SK-N-SH treated with all-trans-retinoic acid at 6 μM for 48 hours (cell line): ENCODE measurements at regions not wholly inside any gene's neighbourhood (a gene's known extent, or its start where the extent isn't known, plus 50 kb on each side); places are given as distances from the start of the nearest gene placed in this dataset.

ENCODE experiments used
- ARNTL ChIP-seq: fragments of 450-650 bp; formaldehyde crosslinking; IDR thresholded peaks from 2 replicates; pipeline ENCODE4 v1.5.0; 2020; ENCODE audit warnings: low read depth, mild to moderate bottlenecking, moderate library complexity, borderline replicate concordance
- CSDC2 ChIP-seq: fragments of 250-450 bp; sonication (Bioruptor Pico); IDR thresholded peaks from 2 replicates; pipeline ENCODE4 v1.5.0; 2020; ENCODE audit warnings: mild to moderate bottlenecking, moderate library complexity
- PPARA ChIP-seq: fragments of 250-450 bp; sonication (Bioruptor Pico); IDR thresholded peaks from 2 replicates; pipeline ENCODE4 v1.5.0; 2020; ENCODE audit warnings: mild to moderate bottlenecking, borderline replicate concordance
- TSHZ2 ChIP-seq: fragments of 250-450 bp; sonication (Bioruptor Pico); IDR thresholded peaks from 2 replicates; pipeline ENCODE4 v1.5.0; 2020; ENCODE audit warnings: mild to moderate bottlenecking, moderate library complexity
- ZC3H10 ChIP-seq: fragments of 250-450 bp; sonication (Bioruptor Pico); IDR thresholded peaks from 2 replicates; pipeline ENCODE4 v1.5.1; 2021; ENCODE audit warnings: mild to moderate bottlenecking, moderate library complexity
- ZFP3 ChIP-seq: fragments of 250-450 bp; sonication (Bioruptor Pico); IDR thresholded peaks from 2 replicates; pipeline ENCODE4 v1.5.0; 2020; ENCODE audit warnings: mild to moderate bottlenecking, moderate library complexity
- ZFP30 ChIP-seq: fragments of 450-650 bp; formaldehyde crosslinking; IDR thresholded peaks from 2 replicates; pipeline ENCODE4 v1.5.0; 2022; ENCODE audit warnings: mild to moderate bottlenecking, moderate library complexity
- ZNF70 ChIP-seq: fragments of 450-650 bp; formaldehyde crosslinking; IDR thresholded peaks from 2 replicates; pipeline ENCODE4 v1.5.0; 2020; ENCODE audit warnings: mild to moderate bottlenecking, moderate library complexity
- ZNF8 ChIP-seq: fragments of 450-650 bp; formaldehyde crosslinking; IDR thresholded peaks from 2 replicates; pipeline ENCODE4 v1.5.0; 2020; ENCODE audit warnings: mild to moderate bottlenecking, moderate library complexity
- TF ChIP-seq, protein P1 (sequence below): fragments of 250-450 bp; sonication (Bioruptor Pico); IDR thresholded peaks from 2 replicates; pipeline ENCODE4 v1.8.0; 2020; ENCODE audit warnings: mild to moderate bottlenecking, moderate library complexity, borderline replicate concordance
- TF ChIP-seq, protein P2 (sequence below): fragments of 250-450 bp; sonication (Bioruptor Pico); IDR thresholded peaks from 2 replicates; pipeline ENCODE4 v1.5.1; 2020; ENCODE audit warnings: low read depth, mild to moderate bottlenecking, moderate library complexity
- TF ChIP-seq, protein P3 (sequence below): fragments of 250-450 bp; sonication (Bioruptor Pico); IDR thresholded peaks from 2 replicates; pipeline ENCODE4 v1.8.0; 2021; ENCODE audit warnings: low read depth, mild to moderate bottlenecking, moderate library complexity, borderline replicate concordance

DNA sequence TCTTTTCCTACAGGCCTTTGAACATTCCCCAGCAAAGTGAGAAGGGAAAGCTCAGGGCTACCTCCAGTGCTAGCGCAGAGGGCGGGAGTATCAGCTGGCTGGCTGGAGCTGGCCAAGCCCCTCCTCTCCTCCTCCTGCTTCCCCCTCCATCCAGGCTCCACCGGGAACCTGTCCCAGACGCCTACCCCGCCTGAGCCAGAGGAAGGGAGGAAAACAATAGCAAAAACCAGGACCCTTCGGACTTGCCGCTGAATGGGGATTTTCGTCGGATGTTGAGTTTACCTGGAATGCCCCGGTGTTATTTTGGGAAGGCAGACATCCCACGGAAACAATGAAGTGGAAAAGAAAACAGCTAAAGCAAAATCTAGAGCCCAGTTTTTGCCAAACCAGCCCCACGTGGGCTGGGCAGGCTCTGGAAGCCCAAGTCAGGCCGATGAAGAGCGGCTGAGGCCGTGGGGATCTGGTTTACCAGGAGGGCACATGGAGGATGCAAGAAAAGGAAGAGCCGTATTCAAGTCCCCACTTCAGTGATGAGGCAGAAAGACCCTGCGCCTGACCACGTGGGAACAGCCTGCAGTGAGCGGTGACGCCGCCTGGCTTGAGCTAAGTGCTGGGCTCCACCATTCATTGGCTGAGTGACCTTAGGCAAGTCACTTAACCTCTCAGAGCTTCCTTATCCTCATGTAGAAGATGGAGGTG, 100.4 kb upstream of the LCLAT1 start:
- TF ChIP-seq ZFP30 (no peak), TSHZ2 (CRISPR knock-in tag) (no peak), ARNTL (CRISPR knock-in tag) (no peak), ZC3H10 (CRISPR knock-in tag) (no peak), ZNF70 (no peak), PPARA (CRISPR knock-in tag) (no peak), ZNF8 (CRISPR knock-in tag) (no peak), ZFP3 (no peak), CSDC2 (no peak)
- TF ChIP-seq, protein P1, sequence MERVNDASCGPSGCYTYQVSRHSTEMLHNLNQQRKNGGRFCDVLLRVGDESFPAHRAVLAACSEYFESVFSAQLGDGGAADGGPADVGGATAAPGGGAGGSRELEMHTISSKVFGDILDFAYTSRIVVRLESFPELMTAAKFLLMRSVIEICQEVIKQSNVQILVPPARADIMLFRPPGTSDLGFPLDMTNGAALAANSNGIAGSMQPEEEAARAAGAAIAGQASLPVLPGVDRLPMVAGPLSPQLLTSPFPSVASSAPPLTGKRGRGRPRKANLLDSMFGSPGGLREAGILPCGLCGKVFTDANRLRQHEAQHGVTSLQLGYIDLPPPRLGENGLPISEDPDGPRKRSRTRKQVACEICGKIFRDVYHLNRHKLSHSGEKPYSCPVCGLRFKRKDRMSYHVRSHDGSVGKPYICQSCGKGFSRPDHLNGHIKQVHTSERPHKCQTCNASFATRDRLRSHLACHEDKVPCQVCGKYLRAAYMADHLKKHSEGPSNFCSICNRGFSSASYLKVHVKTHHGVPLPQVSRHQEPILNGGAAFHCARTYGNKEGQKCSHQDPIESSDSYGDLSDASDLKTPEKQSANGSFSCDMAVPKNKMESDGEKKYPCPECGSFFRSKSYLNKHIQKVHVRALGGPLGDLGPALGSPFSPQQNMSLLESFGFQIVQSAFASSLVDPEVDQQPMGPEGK, result no peak
- TF ChIP-seq, protein P2, sequence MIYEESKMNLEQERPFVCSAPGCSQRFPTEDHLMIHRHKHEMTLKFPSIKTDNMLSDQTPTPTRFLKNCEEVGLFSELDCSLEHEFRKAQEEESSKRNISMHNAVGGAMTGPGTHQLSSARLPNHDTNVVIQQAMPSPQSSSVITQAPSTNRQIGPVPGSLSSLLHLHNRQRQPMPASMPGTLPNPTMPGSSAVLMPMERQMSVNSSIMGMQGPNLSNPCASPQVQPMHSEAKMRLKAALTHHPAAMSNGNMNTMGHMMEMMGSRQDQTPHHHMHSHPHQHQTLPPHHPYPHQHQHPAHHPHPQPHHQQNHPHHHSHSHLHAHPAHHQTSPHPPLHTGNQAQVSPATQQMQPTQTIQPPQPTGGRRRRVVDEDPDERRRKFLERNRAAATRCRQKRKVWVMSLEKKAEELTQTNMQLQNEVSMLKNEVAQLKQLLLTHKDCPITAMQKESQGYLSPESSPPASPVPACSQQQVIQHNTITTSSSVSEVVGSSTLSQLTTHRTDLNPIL, result no peak
- TF ChIP-seq, protein P3, sequence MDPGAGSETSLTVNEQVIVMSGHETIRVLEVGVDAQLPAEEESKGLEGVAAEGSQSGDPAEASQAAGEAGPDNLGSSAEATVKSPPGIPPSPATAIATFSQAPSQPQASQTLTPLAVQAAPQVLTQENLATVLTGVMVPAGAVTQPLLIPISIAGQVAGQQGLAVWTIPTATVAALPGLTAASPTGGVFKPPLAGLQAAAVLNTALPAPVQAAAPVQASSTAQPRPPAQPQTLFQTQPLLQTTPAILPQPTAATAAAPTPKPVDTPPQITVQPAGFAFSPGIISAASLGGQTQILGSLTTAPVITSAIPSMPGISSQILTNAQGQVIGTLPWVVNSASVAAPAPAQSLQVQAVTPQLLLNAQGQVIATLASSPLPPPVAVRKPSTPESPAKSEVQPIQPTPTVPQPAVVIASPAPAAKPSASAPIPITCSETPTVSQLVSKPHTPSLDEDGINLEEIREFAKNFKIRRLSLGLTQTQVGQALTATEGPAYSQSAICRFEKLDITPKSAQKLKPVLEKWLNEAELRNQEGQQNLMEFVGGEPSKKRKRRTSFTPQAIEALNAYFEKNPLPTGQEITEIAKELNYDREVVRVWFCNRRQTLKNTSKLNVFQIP, result no peak
